ENCODE measurements at regions not wholly inside any gene's neighbourhood (a gene's known extent, or its start where the extent isn't known, plus 50 kb on each side); places are given as distances from the start of the nearest gene placed in this dataset.

DNA sequence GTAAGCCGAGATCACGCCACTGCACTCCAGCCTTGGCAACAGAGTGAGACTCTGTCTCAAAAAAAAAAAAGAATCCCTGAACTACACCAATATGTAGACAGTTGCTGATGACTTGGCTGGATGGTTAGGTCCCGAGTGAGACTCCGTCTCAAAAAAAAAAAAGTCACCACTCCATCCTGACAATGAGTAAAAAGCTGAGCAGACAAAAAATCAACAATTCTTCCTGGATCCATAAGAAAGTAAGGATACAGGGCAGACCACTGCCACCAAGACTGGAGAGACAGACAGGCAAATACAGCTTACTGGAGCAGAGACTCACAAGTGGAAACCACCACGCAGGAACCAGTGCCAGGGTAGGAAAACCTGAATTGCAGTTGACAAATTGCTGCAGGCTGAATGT, 67.1 kb upstream of the ERCC4 start:
- DNase-seq (no peak), ATAC-seq (no peak)
- Mint-ChIP-seq H3K36me3 (no peaks in the 10 kb centered on the region), H3K9me3 (no peaks in the 10 kb centered on the region), H3K27ac (no peak overlapping the region), H3K4me3 (no peak overlapping the region), H3K4me1 (no peaks in the 10 kb centered on the region), H3K27me3 (ENCODE audit: low read depth in 2 of 2) (peaks cover 3 to 9% of the 10 kb centered on the region in 2 donors)
- intact Hi-C loops (cut with micrococcal nuclease) = no loop called here
- TF ChIP-seq, protein P1, sequence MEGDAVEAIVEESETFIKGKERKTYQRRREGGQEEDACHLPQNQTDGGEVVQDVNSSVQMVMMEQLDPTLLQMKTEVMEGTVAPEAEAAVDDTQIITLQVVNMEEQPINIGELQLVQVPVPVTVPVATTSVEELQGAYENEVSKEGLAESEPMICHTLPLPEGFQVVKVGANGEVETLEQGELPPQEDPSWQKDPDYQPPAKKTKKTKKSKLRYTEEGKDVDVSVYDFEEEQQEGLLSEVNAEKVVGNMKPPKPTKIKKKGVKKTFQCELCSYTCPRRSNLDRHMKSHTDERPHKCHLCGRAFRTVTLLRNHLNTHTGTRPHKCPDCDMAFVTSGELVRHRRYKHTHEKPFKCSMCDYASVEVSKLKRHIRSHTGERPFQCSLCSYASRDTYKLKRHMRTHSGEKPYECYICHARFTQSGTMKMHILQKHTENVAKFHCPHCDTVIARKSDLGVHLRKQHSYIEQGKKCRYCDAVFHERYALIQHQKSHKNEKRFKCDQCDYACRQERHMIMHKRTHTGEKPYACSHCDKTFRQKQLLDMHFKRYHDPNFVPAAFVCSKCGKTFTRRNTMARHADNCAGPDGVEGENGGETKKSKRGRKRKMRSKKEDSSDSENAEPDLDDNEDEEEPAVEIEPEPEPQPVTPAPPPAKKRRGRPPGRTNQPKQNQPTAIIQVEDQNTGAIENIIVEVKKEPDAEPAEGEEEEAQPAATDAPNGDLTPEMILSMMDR (IDR thresholded peaks at IDR 0.05) = no peak
- H3K4me1 ChIP-seq (ENCODE audit: control insufficient read depth, insufficient read depth, low read length) = no peaks in the 10 kb centered on the region
- no peak overlapping the region for H3K4me3 ChIP-seq (ENCODE audit: low read length)
- H3K27ac ChIP-seq (ENCODE audit: low read length) = no peak overlapping the region
- 95% methylated on average over 5 of the region's 5 CpGs for WGBS (ENCODE audit: insufficient coverage)
- H3K27me3 ChIP-seq (ENCODE audit: control insufficient read depth, insufficient read depth, low read length) = no peaks in the 10 kb centered on the region
- H3K9me3 ChIP-seq (ENCODE audit: control insufficient read depth, insufficient read depth, low read length) = no peaks in the 10 kb centered on the region
- H3K36me3 ChIP-seq (ENCODE audit: control insufficient read depth, insufficient read depth, low read length) = no peaks in the 10 kb centered on the region

DNA sequence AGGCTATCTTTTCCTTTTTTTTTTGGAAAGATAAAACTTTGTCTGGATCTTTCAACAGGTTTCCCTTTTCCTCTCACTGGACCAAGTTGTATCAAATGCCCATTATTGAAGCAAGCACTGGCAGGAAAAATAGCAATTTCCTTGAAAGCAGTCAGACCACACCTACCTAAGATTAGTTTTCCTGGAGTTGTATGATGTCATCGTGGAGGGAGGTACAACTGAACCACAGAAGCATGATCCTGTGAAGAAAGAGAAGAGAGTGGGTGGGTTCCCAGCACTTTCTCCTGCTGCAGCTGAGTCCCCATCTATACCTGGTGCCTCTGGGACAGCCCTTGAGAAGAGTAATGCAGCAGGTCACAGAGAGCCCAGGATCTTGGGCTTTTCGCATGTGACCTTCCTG, 63.6 kb upstream of the ERCC4 start:
- TF ChIP-seq, protein P1 (IDR thresholded peaks at IDR 0.05) = no peak
- Histone ChIP-seq H3K4me1 (ENCODE audit: control insufficient read depth, insufficient read depth, low read length) (no peaks in the 10 kb centered on the region), H3K27ac (ENCODE audit: low read length) (no peak overlapping the region), H3K9me3 (ENCODE audit: control insufficient read depth, insufficient read depth, low read length) (no peaks in the 10 kb centered on the region), H3K27me3 (ENCODE audit: control insufficient read depth, insufficient read depth, low read length) (no peaks in the 10 kb centered on the region), H3K4me3 (ENCODE audit: low read length) (no peak overlapping the region), H3K36me3 (ENCODE audit: control insufficient read depth, insufficient read depth, low read length) (no peaks in the 10 kb centered on the region)
- peaks cover 6 to 9% of the 10 kb centered on the region in 2 donors for H3K27me3 Mint-ChIP-seq (ENCODE audit: low read depth in 2 of 2)
- no peak for DNase-seq
- ATAC-seq = no peak
- peaks cover 0 to 1% of the 10 kb centered on the region in 2 donors for H3K9me3 Mint-ChIP-seq
- no peak overlapping the region for H3K27ac Mint-ChIP-seq
- H3K4me1 Mint-ChIP-seq = no peaks in the 10 kb centered on the region
- H3K4me3 Mint-ChIP-seq = no peak overlapping the region
- H3K36me3 Mint-ChIP-seq = no peaks in the 10 kb centered on the region
- intact Hi-C loops (cut with micrococcal nuclease) = no loop called here
- WGBS (ENCODE audit: insufficient coverage) = 78% methylated on average over 2 of the region's 2 CpGs

DNA sequence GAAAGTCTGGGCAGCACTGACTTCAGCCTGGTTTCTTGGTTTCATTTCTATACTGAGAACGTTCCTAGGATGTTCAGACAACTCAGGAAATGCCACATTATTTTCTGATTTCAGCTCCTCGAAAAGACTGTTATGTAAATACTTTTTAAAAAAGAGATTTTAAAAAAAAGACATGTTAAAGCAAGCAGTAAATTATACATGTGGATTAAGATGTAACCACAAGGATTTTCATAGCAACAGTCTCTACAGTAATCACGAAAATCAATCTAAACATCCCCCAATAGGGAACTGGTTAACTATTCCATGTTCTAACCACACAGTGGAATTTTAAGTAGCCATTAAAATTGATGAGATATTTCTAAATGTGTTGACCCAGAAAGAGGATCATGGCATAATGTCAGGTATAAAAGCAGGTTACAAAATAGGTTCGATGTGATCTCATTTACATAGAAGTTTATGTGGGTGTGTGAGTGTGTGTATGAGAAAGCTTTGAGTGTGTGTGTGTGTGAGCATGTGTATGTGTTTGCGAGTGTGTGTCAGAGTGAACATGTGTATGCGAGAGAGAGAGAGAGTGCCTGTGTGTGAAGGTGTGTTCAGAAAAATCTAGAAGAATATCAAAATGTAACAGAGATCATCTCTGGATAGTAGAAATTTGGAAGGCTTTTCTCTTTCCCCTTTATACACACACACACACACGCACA, 63.0 kb upstream of the ERCC4 start:
- intact Hi-C loops (cut with micrococcal nuclease) = no loop called here
- H3K27ac Mint-ChIP-seq = no peak overlapping the region
- peaks cover 0 to 2% of the 10 kb centered on the region in 2 donors for H3K9me3 Mint-ChIP-seq
- no peaks in the 10 kb centered on the region for H3K36me3 Mint-ChIP-seq
- DNase-seq (no peak), ATAC-seq (no peak)
- H3K4me1 Mint-ChIP-seq = no peaks in the 10 kb centered on the region
- Histone ChIP-seq H3K4me1 (ENCODE audit: control insufficient read depth, insufficient read depth, low read length) (no peaks in the 10 kb centered on the region), H3K27me3 (ENCODE audit: control insufficient read depth, insufficient read depth, low read length) (no peaks in the 10 kb centered on the region), H3K9me3 (ENCODE audit: control insufficient read depth, insufficient read depth, low read length) (no peaks in the 10 kb centered on the region), H3K4me3 (ENCODE audit: low read length) (no peak overlapping the region), H3K36me3 (ENCODE audit: control insufficient read depth, insufficient read depth, low read length) (no peaks in the 10 kb centered on the region), H3K27ac (ENCODE audit: low read length) (no peak overlapping the region)
- WGBS (ENCODE audit: insufficient coverage) = 73% methylated on average over 4 of the region's 7 CpGs
- H3K4me3 Mint-ChIP-seq = no peak overlapping the region
- H3K27me3 Mint-ChIP-seq (ENCODE audit: low read depth in 2 of 2) = peaks cover 5 to 9% of the 10 kb centered on the region in 2 donors
- TF ChIP-seq, protein P1 (IDR thresholded peaks at IDR 0.05) = no peak

All from natural killer cell (primary cell).